Stimulated activated naive CD8-positive, alpha-beta T cell treated with anti-CD3 and anti-CD28 coated beads, Interleukin-15, Interleukin-2, amounts not matched to agents 100 U/mL and 50 U/mL, for 24 hours (primary cell): ENCODE measurements at regions not wholly inside any gene's neighbourhood (a gene's known extent, or its start where the extent isn't known, plus 50 kb on each side); places are given as distances from the start of the nearest gene placed in this dataset.
"Not testable (repeated sequence)": the region's sequence is repeated elsewhere in the genome, so short reads cannot be mapped to it uniquely, and the experiment has no call there.

Source experiments
- ATAC-seq: fragments of 150-1000 bp; cut with Tn5 transposase; one replicate; pipeline ENCODE4 v1.10.0; 2021
- DNase-seq: peaks from one replicate; pipeline ENCODE4 v3.0.0; 2021

DNA sequence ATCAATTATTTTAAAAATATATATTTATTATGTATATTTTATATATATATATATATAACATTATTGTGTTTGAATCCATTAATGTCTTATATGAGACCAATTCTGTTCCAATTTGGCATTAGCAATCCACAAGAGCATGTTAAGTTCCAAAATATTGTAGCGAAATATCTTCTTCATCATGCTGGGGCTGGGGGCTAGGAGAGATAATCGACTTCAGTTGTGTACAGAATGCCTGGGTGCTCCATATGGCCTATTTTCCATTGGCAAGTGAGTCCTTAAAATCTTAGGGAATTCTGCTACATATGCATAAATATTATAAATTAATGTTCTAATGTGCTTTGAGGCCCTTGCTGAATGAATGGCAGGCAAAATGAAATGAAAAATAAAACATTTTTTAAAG is 117.7 kb downstream of the PCDH7 start:
- DNase-seq = no peak

GRCh38 chr4:30838331-30838730 is 118.2 kb downstream of the PCDH7 start:
- ATAC-seq = no peak
- no peak for DNase-seq

More for the DNA sequence above, 117.7 kb downstream of the PCDH7 start:
- ATAC-seq = no peak

DNA sequence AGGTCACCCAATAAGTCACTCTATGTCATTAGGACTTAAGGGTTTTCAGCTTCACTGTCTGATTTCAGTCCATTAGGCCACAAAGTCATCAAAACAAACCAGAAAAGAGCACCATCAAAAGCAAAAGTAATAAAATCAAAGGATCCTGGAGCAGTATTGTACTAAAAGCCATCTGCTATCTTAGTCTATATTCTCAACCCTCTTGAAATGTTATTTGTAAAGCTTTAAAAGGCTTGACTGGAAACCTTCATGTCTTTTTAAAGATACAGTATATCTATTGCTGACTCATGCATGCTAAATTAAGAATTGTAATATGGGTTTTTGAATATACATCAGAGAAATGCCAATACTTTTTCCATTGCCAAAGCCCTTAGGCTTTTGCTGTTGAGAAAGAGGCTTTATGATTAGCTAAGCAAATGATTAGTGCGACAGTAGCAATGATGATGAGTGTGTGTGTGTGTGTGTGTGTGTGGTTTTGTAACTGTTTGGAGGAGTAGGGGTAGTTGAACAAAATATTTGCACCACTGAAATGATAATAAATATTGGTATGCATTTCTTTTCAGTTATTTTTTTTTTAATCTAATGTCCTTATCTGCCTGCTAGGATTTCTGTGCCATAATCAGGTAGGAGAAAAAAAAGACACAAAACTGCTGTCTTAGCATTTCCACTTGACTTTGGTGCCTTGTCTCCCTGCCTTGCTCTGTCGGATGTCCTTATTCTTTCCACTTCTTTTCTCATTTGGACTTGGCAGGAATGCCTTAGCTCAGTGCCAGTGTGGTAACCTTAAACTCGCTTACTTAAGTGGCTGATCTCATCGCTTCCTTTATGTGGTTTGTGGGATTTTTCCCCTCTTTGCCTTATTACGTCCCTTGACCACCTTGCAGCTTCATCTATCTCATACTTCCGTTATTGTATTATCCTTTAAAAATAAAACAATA is 119.7 kb downstream of the PCDH7 start:
- no peak for ATAC-seq
- no peak for DNase-seq

DNA sequence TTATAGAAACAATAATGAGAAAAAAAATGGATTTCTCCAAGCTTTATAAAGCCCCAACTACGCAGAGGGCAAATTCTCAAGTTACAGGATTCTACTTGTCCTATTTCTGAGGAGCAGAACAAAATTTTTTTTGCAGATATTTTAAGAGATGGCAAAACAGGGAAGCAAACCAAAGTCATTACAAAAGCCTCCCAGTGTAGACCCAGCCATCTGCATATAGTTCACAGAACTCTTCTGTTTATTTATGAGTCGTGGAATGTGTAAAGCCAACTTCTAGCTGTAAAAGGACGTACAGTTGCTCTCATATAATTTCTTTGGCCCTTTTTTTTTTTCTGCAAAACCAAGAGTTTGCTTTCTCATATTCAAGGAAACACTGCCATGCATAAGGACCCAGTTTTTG is 120.4 kb downstream of the PCDH7 start:
- ATAC-seq (no peak), DNase-seq (no peak)

GRCh38 chr4:30842142-30842541 is 122.0 kb downstream of the PCDH7 start:
- ATAC-seq (no peak), DNase-seq (no peak)

- ATAC-seq = no peak
Measured at GRCh38 chr4:30842689-30843088, 122.5 kb downstream of the PCDH7 start.

GRCh38 chr4:30844861-30845582 is 124.9 kb downstream of the PCDH7 start:
- no peak for ATAC-seq
- DNase-seq = no peak

More at GRCh38 chr4:30842689-30843088, 122.5 kb downstream of the PCDH7 start:
- DNase-seq = no peak

- ATAC-seq (no peak), DNase-seq (no peak)
Measured at GRCh38 chr4:30847167-30847566, 127.0 kb downstream of the PCDH7 start.

DNA sequence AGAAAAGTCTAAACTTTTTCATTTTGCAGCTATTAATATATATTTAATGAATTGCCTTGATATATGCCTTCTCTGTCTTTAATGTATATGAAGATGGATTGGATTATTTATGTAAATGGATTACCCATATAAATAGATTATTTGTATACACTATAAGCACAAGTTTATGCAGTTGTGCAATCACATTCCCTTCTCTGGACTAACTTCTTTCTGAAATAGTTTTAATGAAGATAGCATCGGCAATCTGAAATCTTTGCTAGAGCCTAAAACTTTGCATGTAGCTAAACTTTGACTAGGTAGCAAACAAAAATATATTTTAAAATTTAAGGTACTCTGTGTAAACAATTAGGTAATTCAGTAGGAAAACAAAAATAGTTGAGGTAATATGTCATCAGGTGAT is 127.8 kb downstream of the PCDH7 start:
- ATAC-seq = no peak

GRCh38 chr4:30854531-30854930 is 134.4 kb downstream of the PCDH7 start:
- DNase-seq (no peak), ATAC-seq (no peak)

More for the DNA sequence above, 127.8 kb downstream of the PCDH7 start:
- no peak for DNase-seq

DNA sequence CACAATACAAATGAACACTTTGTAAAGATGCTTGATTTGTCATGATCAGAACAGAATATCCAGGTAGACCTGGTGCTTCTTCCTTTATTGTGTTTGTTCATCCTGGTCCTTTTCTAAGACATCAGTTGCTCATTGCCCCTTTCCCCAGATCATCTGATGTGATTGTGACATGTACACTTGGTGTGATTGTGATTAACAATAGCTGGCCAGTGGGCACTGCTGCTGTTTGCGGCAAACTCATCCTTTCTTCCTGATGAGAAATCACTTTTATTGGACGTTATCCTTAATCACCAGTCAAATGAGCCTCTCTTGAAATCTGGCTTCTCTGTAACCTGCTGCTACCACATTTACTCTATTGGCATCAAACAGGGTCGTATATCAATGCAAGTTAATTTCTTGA is 135.1 kb downstream of the PCDH7 start:
- no peak for DNase-seq
- no peak for ATAC-seq

- DNase-seq (no peak), ATAC-seq (no peak)
Measured at GRCh38 chr4:30856795-30857564, 136.8 kb downstream of the PCDH7 start.

- ATAC-seq (no peak), DNase-seq (no peak)
Measured at GRCh38 chr4:30860978-30861377, 140.8 kb downstream of the PCDH7 start.

GRCh38 chr4:30862196-30862595 is 142.0 kb downstream of the PCDH7 start:
- DNase-seq (no peak), ATAC-seq (no peak)

DNA sequence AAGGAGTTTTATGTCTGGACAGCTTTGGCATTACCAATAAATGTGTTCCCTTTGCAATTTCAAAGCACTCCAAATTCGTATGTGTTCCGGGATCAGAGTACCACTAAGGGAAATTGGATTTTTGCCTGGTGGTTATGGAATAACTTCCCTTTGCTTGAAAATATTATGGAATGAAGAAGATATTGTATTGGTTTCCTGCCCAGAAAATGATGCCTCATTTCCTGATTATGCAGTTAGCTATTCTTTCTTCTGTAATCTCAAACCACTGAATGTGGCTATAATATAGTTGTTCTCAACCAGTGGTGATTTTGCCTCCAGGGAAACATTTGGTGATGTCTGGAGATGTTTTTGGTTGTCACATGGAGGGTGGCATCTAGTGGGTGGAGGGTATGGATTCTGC is 142.9 kb downstream of the PCDH7 start:
- ATAC-seq (no peak), DNase-seq (no peak)

- no peak for ATAC-seq
- DNase-seq = no peak
Measured at GRCh38 chr4:30865691-30866090, 145.5 kb downstream of the PCDH7 start.

DNA sequence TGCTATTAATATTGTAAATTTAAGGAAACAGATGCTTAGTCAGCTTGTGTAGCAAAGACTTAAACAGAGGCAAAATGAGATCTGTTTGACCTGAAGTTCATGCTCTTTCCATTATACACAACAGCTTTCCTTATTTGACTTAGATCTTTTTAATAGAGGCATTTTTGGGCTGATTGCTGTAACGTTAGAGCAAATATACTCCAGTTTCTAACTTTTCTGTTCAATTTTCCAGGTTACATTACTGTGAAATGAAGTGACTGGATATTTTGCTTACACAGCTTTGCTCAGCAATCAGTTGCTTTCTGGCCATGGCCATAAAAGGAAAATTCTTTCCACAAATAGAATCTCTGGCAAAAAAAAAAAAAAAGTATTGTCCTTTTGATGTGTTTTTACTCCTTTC is 146.2 kb downstream of the PCDH7 start:
- DNase-seq = no peak
- no peak for ATAC-seq

GRCh38 chr4:30866907-30867306 is 146.7 kb downstream of the PCDH7 start:
- no peak for ATAC-seq
- no peak for DNase-seq

GRCh38 chr4:30867427-30867826 is 147.3 kb downstream of the PCDH7 start:
- no peak for DNase-seq
- no peak for ATAC-seq

- DNase-seq = no peak
- no peak for ATAC-seq
Measured at GRCh38 chr4:30868111-30868895, 148.1 kb downstream of the PCDH7 start.

GRCh38 chr4:30869387-30869786 is 149.2 kb downstream of the PCDH7 start:
- DNase-seq, ATAC-seq: not testable (repeated sequence)

DNA sequence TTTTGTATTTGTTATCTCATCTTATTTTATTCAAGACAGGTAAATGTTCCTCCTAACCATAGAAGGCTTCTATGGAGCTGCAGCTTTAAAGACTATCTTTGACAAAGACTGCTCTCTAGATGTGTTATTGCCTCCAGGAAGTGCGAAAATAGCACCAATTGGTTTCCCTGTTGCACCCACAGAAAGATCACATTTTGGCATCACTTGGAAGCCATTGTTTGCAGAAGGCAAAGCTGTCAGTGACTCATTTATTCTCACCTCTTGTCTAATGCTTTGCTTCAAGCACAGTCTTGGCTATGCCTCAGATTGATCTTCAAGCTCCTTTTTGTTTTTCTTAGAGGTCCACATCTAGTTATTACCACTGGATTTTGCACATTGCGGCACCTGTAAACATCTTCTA is 150.3 kb downstream of the PCDH7 start:
- DNase-seq (no peak), ATAC-seq (no peak)
